OCI-LY7 (cell line): ENCODE measurements at regions not wholly inside any gene's neighbourhood (a gene's known extent, or its start where the extent isn't known, plus 50 kb on each side); places are given as distances from the start of the nearest gene placed in this dataset.

Source experiments
- BruUV-seq: library from RNA; stranded (reverse); fragments of 400-500 nt; replicated peaks from 2 replicates; lab custom pipeline; 2021; lab: Mats Ljungman, UMichigan
- CTCF ChIA-PET: fragments of 300-600 bp; sonication (Branson Sonifier 250); formaldehyde crosslinking; loops from one replicate; lab custom pipeline; 2022; ENCODE audit warnings: antibody characterized with exemption; ENCODE audit not compliant: unreplicated experiment; lab: Charles Lee
- POLR2A ChIA-PET: fragments of 300-600 bp; sonication (Branson Sonifier 250); formaldehyde crosslinking; loops from one replicate; lab custom pipeline; 2022; ENCODE audit warnings: antibody characterized with exemption; lab: Charles Lee
- DNase-seq: peaks from one replicate; pipeline ENCODE4 v3.0.0-alpha.2; 2015; ENCODE audit warnings: low spot score
- H2AFZ ChIP-seq: fragments of 200-600 bp; sonication (generic), shearing (Covaris generic); 2 replicates; pipeline ENCODE4 v1.6.1; 2014; ENCODE audit warnings: mild to moderate bottlenecking, antibody characterized with exemption, low read length, moderate library complexity
- H3K27ac ChIP-seq: fragments of 200-600 bp; sonication (generic); 2 replicates; pipeline ENCODE4 v1.5.1; 2014; ENCODE audit warnings: mixed run types, low read depth, mild to moderate bottlenecking, moderate library complexity, low read length, inconsistent platforms; ENCODE audit not compliant: poor library complexity, severe bottlenecking
- H3K36me3 ChIP-seq: fragments of 200-600 bp; sonication (generic); 2 replicates; pipeline ENCODE4 v1.6.1; 2014; ENCODE audit warnings: mild to moderate bottlenecking, antibody characterized with exemption, low read length, moderate library complexity, mixed read lengths; ENCODE audit not compliant: insufficient read depth
- H3K4me1 ChIP-seq: fragments of 200-600 bp; sonication (generic); 2 replicates; pipeline ENCODE4 v1.5.1; 2014; ENCODE audit warnings: mild to moderate bottlenecking, low read length; ENCODE audit not compliant: insufficient read depth, poor library complexity, severe bottlenecking
- H3K4me2 ChIP-seq: fragments of 200-600 bp; sonication (generic); 2 replicates; pipeline ENCODE4 v1.6.1; 2014; ENCODE audit warnings: mild to moderate bottlenecking, low read length
- H3K4me3 ChIP-seq: fragments of 200-600 bp; sonication (generic); 2 replicates; pipeline ENCODE4 v1.5.1; 2014; ENCODE audit warnings: mild to moderate bottlenecking, low read depth, low read length; ENCODE audit not compliant: poor library complexity, severe bottlenecking
- H3K79me2 ChIP-seq: fragments of 200-600 bp; sonication (generic); 2 replicates; pipeline ENCODE4 v1.6.1; 2016; ENCODE audit warnings: low read depth, mild to moderate bottlenecking, low read length, moderate library complexity, mixed read lengths; ENCODE audit not compliant: insufficient read depth
- H3K9me2 ChIP-seq: fragments of 200-600 bp; sonication (generic); 2 replicates; pipeline ENCODE4 v1.6.1; 2016; ENCODE audit warnings: mild to moderate bottlenecking, low read length, mixed read lengths; ENCODE audit not compliant: insufficient read depth
- H3K9me3 ChIP-seq: fragments of 200-600 bp; sonication (generic); 2 replicates; pipeline ENCODE4 v1.6.1; 2014; ENCODE audit warnings: mild to moderate bottlenecking, mixed run types, low read length, mixed read lengths
- H4K20me1 ChIP-seq: fragments of 200-600 bp; sonication (generic); 2 replicates; pipeline ENCODE4 v1.6.1; 2014; ENCODE audit warnings: mild to moderate bottlenecking, antibody characterized with exemption, low read length, moderate library complexity, mixed read lengths; ENCODE audit not compliant: insufficient read depth
- CTCF ChIP-seq: fragments of 200-600 bp; sonication (generic); conservative IDR thresholded peaks from 2 replicates; pipeline ENCODE4 v1.5.1; 2014; ENCODE audit warnings: mild to moderate bottlenecking, antibody characterized with exemption, low read length, moderate library complexity, mixed read lengths
- EZH2phosphoT487 ChIP-seq: fragments of 200-600 bp; sonication (generic); IDR thresholded peaks from 2 replicates; pipeline ENCODE4 v1.6.1; 2018; ENCODE audit warnings: low read depth, borderline replicate concordance, mild to moderate bottlenecking, mixed run types, antibody characterized with exemption, low read length, moderate library complexity, mixed read lengths
- intact Hi-C: fragments of 100-400 bp; cut with micrococcal nuclease; formaldehyde crosslinking; loops from one replicate; pipeline ENCODE4 v1.10.0; 2022; ENCODE audit not compliant: unreplicated experiment

GRCh38 chr2:138274421-138275291 is 226.9 kb upstream of the SPOPL start:
- H3K9me3 ChIP-seq = no peaks in the 10 kb centered on the region
- H3K27ac ChIP-seq = no peak overlapping the region
- no peaks in the 10 kb centered on the region for H4K20me1 ChIP-seq
- H3K4me1 ChIP-seq = no peaks in the 10 kb centered on the region
- TF ChIP-seq EZH2phosphoT487 = no peak
- no peak overlapping the region for H3K4me3 ChIP-seq
- no peak overlapping the region for H3K4me2 ChIP-seq
- H3K9me2 ChIP-seq = no peaks in the 10 kb centered on the region
- H3K36me3 ChIP-seq = no peaks in the 10 kb centered on the region
- no peak for DNase-seq
- ChIA-PET POLR2A (no interaction called here), CTCF (no interaction called here)
- no peak overlapping the region for H2AFZ ChIP-seq
- intact Hi-C loops = no loop called here
- no TSS peak for BruUV-seq
- H3K79me2 ChIP-seq = no peaks in the 10 kb centered on the region

GRCh38 chr2:138275292-138275690 is 226.3 kb upstream of the SPOPL start:
- no TSS peak for BruUV-seq
- H3K4me2 ChIP-seq = no peak overlapping the region
- H4K20me1 ChIP-seq = no peaks in the 10 kb centered on the region

GRCh38 chr2:138275881-138276280 is 225.7 kb upstream of the SPOPL start:
- H2AFZ ChIP-seq = no peak overlapping the region
- no peaks in the 10 kb centered on the region for H3K9me2 ChIP-seq
- no peaks in the 10 kb centered on the region for H3K36me3 ChIP-seq
- no peak overlapping the region for H3K4me2 ChIP-seq
- no peaks in the 10 kb centered on the region for H4K20me1 ChIP-seq
- no peak for DNase-seq
- H3K9me3 ChIP-seq = no peaks in the 10 kb centered on the region
- ChIA-PET CTCF (no interaction called here), POLR2A (no interaction called here)
- no peak overlapping the region for H3K27ac ChIP-seq
- TF ChIP-seq CTCF (no peak), EZH2phosphoT487 (no peak)
- no TSS peak for BruUV-seq
- H3K4me3 ChIP-seq = no peak overlapping the region
- no peaks in the 10 kb centered on the region for H3K79me2 ChIP-seq
- no peaks in the 10 kb centered on the region for H3K4me1 ChIP-seq
- intact Hi-C loops = no loop called here

More at GRCh38 chr2:138275292-138275690, 226.3 kb upstream of the SPOPL start:
- ChIA-PET POLR2A (no interaction called here), CTCF (no interaction called here)
- Histone ChIP-seq H3K4me3 (no peak overlapping the region), H3K9me2 (no peaks in the 10 kb centered on the region), H3K79me2 (no peaks in the 10 kb centered on the region), H3K27ac (no peak overlapping the region), H3K4me1 (no peaks in the 10 kb centered on the region), H3K9me3 (no peaks in the 10 kb centered on the region), H2AFZ (no peak overlapping the region), H3K36me3 (no peaks in the 10 kb centered on the region)
- intact Hi-C loops = no loop called here
- no peak for DNase-seq
- no peak for TF ChIP-seq CTCF
- no peak for TF ChIP-seq EZH2phosphoT487
